ENCODE measurements at regions not wholly inside any gene's neighbourhood (a gene's known extent, or its start where the extent isn't known, plus 50 kb on each side); places are given as distances from the start of the nearest gene placed in this dataset.

- no peak for DNase-seq (ENCODE audit: low read depth in 2 of 2)
Measured at GRCh38 chr12:125193376-125194152, 128.3 kb downstream of the AACS start.

- DNase-seq (ENCODE audit: low read depth in 2 of 2): no peak
Measured at GRCh38 chr12:125194163-125194773, 129.0 kb downstream of the AACS start.

GRCh38 chr12:125194987-125195386 lies 129.8 kb downstream of the AACS start:
- no peak for DNase-seq (ENCODE audit: low read depth in 2 of 2)

- DNase-seq (ENCODE audit: low read depth in 2 of 2): no peak
Measured at GRCh38 chr12:125197326-125197725, 132.1 kb downstream of the AACS start.

- DNase-seq (ENCODE audit: low read depth in 2 of 2): no peak
Measured at GRCh38 chr12:125198652-125199051, 133.4 kb downstream of the AACS start.

- DNase-seq (ENCODE audit: low read depth in 2 of 2): no peak
Measured at GRCh38 chr12:125201090-125201489, 135.9 kb downstream of the AACS start.

GRCh38 chr12:125201940-125202339 lies 136.7 kb downstream of the AACS start:
- DNase-seq (ENCODE audit: low read depth in 2 of 2): no peak

GRCh38 chr12:125202421-125202820 lies 137.2 kb downstream of the AACS start:
- no peak for DNase-seq (ENCODE audit: low read depth in 2 of 2)

- DNase-seq (ENCODE audit: low read depth in 2 of 2): peak in 1 of 2 donors; percentile 24
Measured at GRCh38 chr12:125203145-125203765, 138.0 kb downstream of the AACS start.

- DNase-seq (ENCODE audit: low read depth in 2 of 2): no peak
Measured at GRCh38 chr12:125205386-125205785, 140.2 kb downstream of the AACS start.

GRCh38 chr12:125206711-125207110 lies 141.5 kb downstream of the AACS start:
- DNase-seq (ENCODE audit: low read depth in 2 of 2): no peak

- no peak for DNase-seq (ENCODE audit: low read depth in 2 of 2)
Measured at GRCh38 chr12:125208334-125208733, 143.1 kb downstream of the AACS start.

- DNase-seq (ENCODE audit: low read depth in 2 of 2): no peak
Measured at GRCh38 chr12:125208942-125209341, 143.7 kb downstream of the AACS start.

- no peak for DNase-seq (ENCODE audit: low read depth in 2 of 2)
Measured at GRCh38 chr12:125210104-125210755, 145.0 kb downstream of the AACS start.

- no peak for DNase-seq (ENCODE audit: low read depth in 2 of 2)
Measured at GRCh38 chr12:125211464-125211863, 146.2 kb downstream of the AACS start.

GRCh38 chr12:125214289-125214688 lies 149.1 kb downstream of the AACS start:
- DNase-seq (ENCODE audit: low read depth in 2 of 2): no peak

- no peak for DNase-seq (ENCODE audit: low read depth in 2 of 2)
Measured at GRCh38 chr12:125216756-125217155, 151.5 kb downstream of the AACS start.

GRCh38 chr12:125217308-125217707 lies 152.1 kb downstream of the AACS start:
- no peak for DNase-seq (ENCODE audit: low read depth in 2 of 2)

GRCh38 chr12:125218952-125219351 lies 153.7 kb downstream of the AACS start:
- DNase-seq (ENCODE audit: low read depth in 2 of 2): no peak

- no peak for DNase-seq (ENCODE audit: low read depth in 2 of 2)
Measured at GRCh38 chr12:125220404-125221273, 155.4 kb downstream of the AACS start.

- no peak for DNase-seq (ENCODE audit: low read depth in 2 of 2)
Measured at GRCh38 chr12:125221602-125222001, 156.4 kb downstream of the AACS start.
